Astrocyte (in vitro differentiated cells and primary cell): ENCODE measurements at regions not wholly inside any gene's neighbourhood (a gene's known extent, or its start where the extent isn't known, plus 50 kb on each side); places are given as distances from the start of the nearest gene placed in this dataset.

Experiments used
- DNase-seq: peaks from one replicate; pipeline ENCODE4 v3.0.0-alpha.2; 2010; ENCODE audit warnings: low read depth
- FAIRE-seq: peaks from 2 replicates; lab custom pipeline; 2011; peaks lifted over from hg19 to GRCh38; lab: Jason Lieb, UNC
- H2AFZ ChIP-seq: 2 replicates; pipeline ENCODE4 v1.6.0; 2012; ENCODE audit warnings: low read depth, low read length, inconsistent platforms
- H3K27ac ChIP-seq: 2 replicates; pipeline ENCODE4 v1.5.1; 2011; ENCODE audit warnings: low read depth, low read length, inconsistent platforms
- H3K27me3 ChIP-seq: 2 replicates; pipeline ENCODE4 v1.6.0; 2011; ENCODE audit warnings: low read length, inconsistent platforms; ENCODE audit not compliant: insufficient read depth
- H3K36me3 ChIP-seq: 2 replicates; pipeline ENCODE4 v1.5.1; 2011; ENCODE audit warnings: low read length, inconsistent platforms; ENCODE audit not compliant: insufficient read depth
- H3K4me1 ChIP-seq: 2 replicates; pipeline ENCODE4 v1.5.1; 2011; ENCODE audit warnings: low read length, inconsistent platforms; ENCODE audit not compliant: insufficient read depth
- H3K4me2 ChIP-seq: 2 replicates; pipeline ENCODE4 v1.6.0; 2012; ENCODE audit warnings: low read length, inconsistent platforms
- H3K4me3 ChIP-seq: 2 replicates; pipeline ENCODE4 v1.5.1; 2011; ENCODE audit warnings: low read depth, mild to moderate bottlenecking, low read length, inconsistent platforms; ENCODE audit not compliant: insufficient read depth
- H3K79me2 ChIP-seq: 2 replicates; pipeline ENCODE4 v1.6.0; 2012; ENCODE audit warnings: mild to moderate bottlenecking, low read length, inconsistent platforms; ENCODE audit not compliant: insufficient read depth
- H3K9ac ChIP-seq: 2 replicates; pipeline ENCODE4 v1.6.0; 2012; ENCODE audit warnings: mild to moderate bottlenecking, low read length, inconsistent platforms
- H3K9me3 ChIP-seq: 2 replicates; pipeline ENCODE4 v1.5.1; 2012; ENCODE audit warnings: low read depth, mild to moderate bottlenecking, low read length, inconsistent platforms; ENCODE audit not compliant: insufficient read depth
- H4K20me1 ChIP-seq: 2 replicates; pipeline ENCODE4 v1.6.0; 2012; ENCODE audit warnings: low read length, inconsistent platforms; ENCODE audit not compliant: insufficient read depth
- H3K27ac Mint-ChIP-seq: one replicate; pipeline ENCODE4 v1.8.0; 2021; ENCODE audit warnings: mild to moderate bottlenecking, mixed read lengths; ENCODE audit not compliant: unreplicated experiment
- H3K27me3 Mint-ChIP-seq: one replicate; pipeline ENCODE4 v1.8.0; 2021; ENCODE audit warnings: low read depth, mixed read lengths; ENCODE audit not compliant: unreplicated experiment
- H3K36me3 Mint-ChIP-seq: one replicate; pipeline ENCODE4 v1.8.0; 2021; ENCODE audit warnings: low read depth, mixed read lengths; ENCODE audit not compliant: unreplicated experiment
- H3K4me1 Mint-ChIP-seq: one replicate; pipeline ENCODE4 v1.8.0; 2021; ENCODE audit warnings: low read depth, mixed read lengths; ENCODE audit not compliant: unreplicated experiment
- H3K4me3 Mint-ChIP-seq: one replicate; pipeline ENCODE4 v1.8.0; 2021; ENCODE audit warnings: mild to moderate bottlenecking, moderate library complexity, mixed read lengths; ENCODE audit not compliant: unreplicated experiment
- H3K9me3 Mint-ChIP-seq: one replicate; pipeline ENCODE4 v1.8.0; 2021; ENCODE audit warnings: mild to moderate bottlenecking, mixed read lengths; ENCODE audit not compliant: unreplicated experiment
- EZH2 ChIP-seq: IDR thresholded peaks from 2 replicates; pipeline ENCODE4 v1.6.1; 2012; ENCODE audit warnings: mild to moderate bottlenecking, low read length, inconsistent platforms; ENCODE audit not compliant: insufficient read depth
- TF ChIP-seq, protein P1 (sequence below): IDR thresholded peaks from 2 replicates; pipeline ENCODE4 v1.5.1; 2011; ENCODE audit warnings: low read depth, mild to moderate bottlenecking, inconsistent platforms, low read length, moderate library complexity; ENCODE audit not compliant: insufficient read depth

DNA sequence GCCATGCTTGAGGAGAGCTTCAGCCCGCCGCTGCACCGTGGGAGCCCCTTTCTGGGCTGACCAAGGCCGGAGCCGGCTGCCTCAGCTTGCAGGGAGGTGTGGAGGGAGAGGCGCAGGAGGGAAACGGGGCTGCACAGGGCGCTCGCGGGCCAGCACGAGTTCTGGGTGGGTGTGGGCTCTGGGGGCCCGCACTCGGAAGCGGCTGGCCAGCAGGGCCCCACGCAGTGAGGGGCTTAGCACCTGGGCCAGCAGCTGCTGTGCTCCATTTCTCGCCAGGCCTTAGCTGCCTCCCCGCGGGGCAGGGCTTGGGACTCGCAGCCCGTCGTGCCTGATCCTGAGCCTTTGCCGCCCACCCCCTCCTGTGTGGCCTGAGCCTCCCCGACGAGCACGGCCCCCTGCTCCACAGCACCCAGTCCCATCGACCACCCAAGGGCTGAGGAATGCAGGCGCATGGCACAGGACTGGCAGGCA lies 1554.0 kb downstream of the KCNT2 start:
- Histone ChIP-seq H3K4me1 (no peaks in the 10 kb centered on the region), H3K9me3 (no peaks in the 10 kb centered on the region), H3K36me3 (no peaks in the 10 kb centered on the region), H3K9ac (no peak overlapping the region), H2AFZ (no peak overlapping the region), H3K79me2 (no peaks in the 10 kb centered on the region), H3K27ac (no peak overlapping the region), H3K4me3 (no peak overlapping the region), H3K27me3 (no peaks in the 10 kb centered on the region), H3K4me2 (no peak overlapping the region), H4K20me1 (no peaks in the 10 kb centered on the region)
- no peaks in the 10 kb centered on the region for H3K4me1 Mint-ChIP-seq
- H3K27ac Mint-ChIP-seq, result no peak overlapping the region
- FAIRE-seq, result no peak
- DNase-seq, result no peak
- H3K27me3 Mint-ChIP-seq, result no peaks in the 10 kb centered on the region
- no peaks in the 10 kb centered on the region for H3K36me3 Mint-ChIP-seq
- no peak for TF ChIP-seq EZH2
- TF ChIP-seq, protein P1, sequence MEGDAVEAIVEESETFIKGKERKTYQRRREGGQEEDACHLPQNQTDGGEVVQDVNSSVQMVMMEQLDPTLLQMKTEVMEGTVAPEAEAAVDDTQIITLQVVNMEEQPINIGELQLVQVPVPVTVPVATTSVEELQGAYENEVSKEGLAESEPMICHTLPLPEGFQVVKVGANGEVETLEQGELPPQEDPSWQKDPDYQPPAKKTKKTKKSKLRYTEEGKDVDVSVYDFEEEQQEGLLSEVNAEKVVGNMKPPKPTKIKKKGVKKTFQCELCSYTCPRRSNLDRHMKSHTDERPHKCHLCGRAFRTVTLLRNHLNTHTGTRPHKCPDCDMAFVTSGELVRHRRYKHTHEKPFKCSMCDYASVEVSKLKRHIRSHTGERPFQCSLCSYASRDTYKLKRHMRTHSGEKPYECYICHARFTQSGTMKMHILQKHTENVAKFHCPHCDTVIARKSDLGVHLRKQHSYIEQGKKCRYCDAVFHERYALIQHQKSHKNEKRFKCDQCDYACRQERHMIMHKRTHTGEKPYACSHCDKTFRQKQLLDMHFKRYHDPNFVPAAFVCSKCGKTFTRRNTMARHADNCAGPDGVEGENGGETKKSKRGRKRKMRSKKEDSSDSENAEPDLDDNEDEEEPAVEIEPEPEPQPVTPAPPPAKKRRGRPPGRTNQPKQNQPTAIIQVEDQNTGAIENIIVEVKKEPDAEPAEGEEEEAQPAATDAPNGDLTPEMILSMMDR, result no peak
- no peaks in the 10 kb centered on the region for H3K9me3 Mint-ChIP-seq
- no peak overlapping the region for H3K4me3 Mint-ChIP-seq

DNA sequence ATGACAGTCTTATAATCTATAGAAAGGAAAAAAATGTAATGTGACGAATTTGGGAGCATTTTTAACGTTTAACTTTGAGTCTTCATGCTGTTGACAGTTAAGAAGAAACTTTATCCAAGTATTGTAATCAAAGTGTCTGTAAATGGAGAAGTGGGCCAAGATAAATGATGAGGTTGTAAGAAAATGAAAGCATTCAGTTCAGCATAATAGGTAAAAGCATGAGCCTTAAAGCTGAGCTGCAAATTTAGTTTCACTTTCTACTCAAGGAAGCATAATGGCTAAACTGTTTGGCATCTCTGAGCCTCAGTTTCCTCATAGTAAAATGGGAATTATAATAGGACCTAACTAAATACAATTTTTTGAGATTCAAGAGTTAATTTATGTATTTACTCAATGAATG lies 1554.8 kb downstream of the KCNT2 start:
- no peaks in the 10 kb centered on the region for H3K4me1 Mint-ChIP-seq
- no peaks in the 10 kb centered on the region for H3K4me1 ChIP-seq
- no peak for TF ChIP-seq EZH2
- TF ChIP-seq, protein P1, result no peak
- DNase-seq (no peak), FAIRE-seq (no peak)
- no peak overlapping the region for H3K4me3 ChIP-seq
- H3K4me3 Mint-ChIP-seq, result no peak overlapping the region
- H3K27ac ChIP-seq, result no peak overlapping the region
- no peaks in the 10 kb centered on the region for H3K9me3 ChIP-seq
- no peak overlapping the region for H2AFZ ChIP-seq
- no peaks in the 10 kb centered on the region for H3K36me3 Mint-ChIP-seq
- H3K9me3 Mint-ChIP-seq, result no peaks in the 10 kb centered on the region
- no peak overlapping the region for H3K9ac ChIP-seq
- H3K36me3 ChIP-seq, result no peaks in the 10 kb centered on the region
- H4K20me1 ChIP-seq, result no peaks in the 10 kb centered on the region
- no peaks in the 10 kb centered on the region for H3K79me2 ChIP-seq
- no peaks in the 10 kb centered on the region for H3K27me3 ChIP-seq
- H3K27ac Mint-ChIP-seq, result no peak overlapping the region
- no peaks in the 10 kb centered on the region for H3K27me3 Mint-ChIP-seq
- no peak overlapping the region for H3K4me2 ChIP-seq

DNA sequence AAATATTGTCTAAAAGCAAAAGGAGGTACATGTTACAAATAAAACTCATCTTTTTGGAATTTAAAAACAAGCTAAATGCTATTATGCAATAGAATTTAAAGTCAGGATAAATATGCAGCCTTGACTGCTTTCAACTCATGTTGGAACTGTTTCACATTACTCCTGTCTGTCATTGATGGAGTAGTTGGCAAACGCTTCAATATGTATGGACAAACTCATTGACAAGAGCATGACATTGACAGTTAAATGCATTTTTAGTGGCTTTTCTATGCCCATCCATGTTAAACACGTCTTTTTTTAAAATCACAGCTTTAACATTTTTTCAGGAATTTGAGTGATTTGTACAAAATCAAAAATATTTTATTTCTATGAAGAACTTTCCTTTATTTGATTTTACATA lies 1560.5 kb downstream of the KCNT2 start:
- Mint-ChIP-seq H3K27ac (no peak overlapping the region), H3K27me3 (no peaks in the 10 kb centered on the region), H3K36me3 (no peaks in the 10 kb centered on the region), H3K4me1 (no peaks in the 10 kb centered on the region), H3K9me3 (no peaks in the 10 kb centered on the region), H3K4me3 (no peak overlapping the region)
- Histone ChIP-seq H3K4me2 (no peak overlapping the region), H3K27me3 (no peaks in the 10 kb centered on the region), H3K4me1 (no peaks in the 10 kb centered on the region), H4K20me1 (no peaks in the 10 kb centered on the region), H3K79me2 (no peaks in the 10 kb centered on the region), H3K27ac (no peak overlapping the region), H3K4me3 (no peak overlapping the region), H3K9me3 (no peaks in the 10 kb centered on the region), H3K9ac (no peak overlapping the region), H2AFZ (no peak overlapping the region), H3K36me3 (no peaks in the 10 kb centered on the region)
- no peak for DNase-seq
- FAIRE-seq, result no peak
- no peak for TF ChIP-seq EZH2
- TF ChIP-seq, protein P1, result no peak
